NOMO-1 treated with dmso at 0.1 percent for 144 hours (cell line): ENCODE measurements at regions not wholly inside any gene's neighbourhood (a gene's known extent, or its start where the extent isn't known, plus 50 kb on each side); places are given as distances from the start of the nearest gene placed in this dataset.

ENCODE experiments used
- DNase-seq: peaks from one replicate; lab custom pipeline; 2025; ENCODE audit not compliant: unreplicated experiment; lab: John Stamatoyannopoulos, UW

GRCh38 chr7:85602196-85602595, 415.3 kb upstream of the SEMA3D start:
- DNase-seq = no peak

GRCh38 chr7:85600395-85600794, 413.5 kb upstream of the SEMA3D start:
- no peak for DNase-seq

GRCh38 chr7:85596827-85597226, 410.0 kb upstream of the SEMA3D start:
- no peak for DNase-seq

- no peak for DNase-seq
These were observed 408.9 kb upstream of the SEMA3D start for GRCh38 chr7:85595750-85596178.

GRCh38 chr7:85593355-85593754, 406.5 kb upstream of the SEMA3D start:
- DNase-seq = no peak

GRCh38 chr7:85587785-85588184, 400.9 kb upstream of the SEMA3D start:
- no peak for DNase-seq

GRCh38 chr7:85586091-85586490, 399.2 kb upstream of the SEMA3D start:
- DNase-seq = no peak

- no peak for DNase-seq
These were observed 396.5 kb upstream of the SEMA3D start for GRCh38 chr7:85583131-85583953.

- peak; percentile 68 for DNase-seq
These were observed 387.0 kb upstream of the SEMA3D start for GRCh38 chr7:85573844-85574243.

GRCh38 chr7:85573346-85573745, 386.5 kb upstream of the SEMA3D start:
- no peak for DNase-seq

- DNase-seq = no peak
These were observed 384.0 kb upstream of the SEMA3D start for GRCh38 chr7:85570898-85571297.

GRCh38 chr7:85567983-85568382, 381.1 kb upstream of the SEMA3D start:
- no peak for DNase-seq

GRCh38 chr7:85566095-85566794, 379.4 kb upstream of the SEMA3D start:
- DNase-seq = no peak

- no peak for DNase-seq
These were observed 378.4 kb upstream of the SEMA3D start for GRCh38 chr7:85565276-85565675.

GRCh38 chr7:85564861-85565260, 378.0 kb upstream of the SEMA3D start:
- no peak for DNase-seq

GRCh38 chr7:85561706-85562105, 374.9 kb upstream of the SEMA3D start:
- no peak for DNase-seq

GRCh38 chr7:85554236-85555178, 367.7 kb upstream of the SEMA3D start:
- peak; percentile 62 for DNase-seq

GRCh38 chr7:85535974-85536729, 349.3 kb upstream of the SEMA3D start:
- DNase-seq = no peak

- DNase-seq = no peak
These were observed 343.0 kb upstream of the SEMA3D start for GRCh38 chr7:85529831-85530230.

- DNase-seq = no peak
These were observed 342.3 kb upstream of the SEMA3D start for GRCh38 chr7:85529201-85529600.

- DNase-seq = no peak
These were observed 341.7 kb upstream of the SEMA3D start for GRCh38 chr7:85528581-85528980.
